ENCODE measurements at regions not wholly inside any gene's neighbourhood (a gene's known extent, or its start where the extent isn't known, plus 50 kb on each side); places are given as distances from the start of the nearest gene placed in this dataset.
"Not testable (repeated sequence)": the region's sequence is repeated elsewhere in the genome, so short reads cannot be mapped to it uniquely, and the experiment has no call there.

- no peak for DNase-seq
These were observed 164.9 kb upstream of the AGTR1 start for GRCh38 chr3:148532774-148533173.

- no peak for DNase-seq
These were observed 163.4 kb upstream of the AGTR1 start for GRCh38 chr3:148534089-148534988.

GRCh38 chr3:148535001-148535400 lies 162.7 kb upstream of the AGTR1 start:
- DNase-seq, result no peak

DNA sequence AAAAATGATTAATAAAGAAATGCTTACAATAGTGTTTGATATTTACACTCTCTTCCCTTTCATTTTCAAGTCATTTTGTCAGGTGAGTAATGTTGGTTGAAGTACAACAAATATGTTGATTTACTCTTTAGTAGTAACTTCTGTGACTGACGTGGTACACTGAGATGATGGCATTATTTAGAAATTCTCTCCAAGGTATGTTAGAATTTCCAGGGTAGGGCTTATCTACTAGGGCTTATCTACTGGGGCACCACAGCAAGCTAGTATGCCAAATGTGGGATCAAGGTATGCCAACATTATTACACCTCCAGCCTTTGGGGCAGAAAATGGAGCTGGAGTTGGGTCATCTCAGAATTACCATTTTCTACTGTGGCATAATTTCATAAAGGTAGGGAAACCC lies 157.4 kb upstream of the AGTR1 start:
- DNase-seq, result no peak

DNA sequence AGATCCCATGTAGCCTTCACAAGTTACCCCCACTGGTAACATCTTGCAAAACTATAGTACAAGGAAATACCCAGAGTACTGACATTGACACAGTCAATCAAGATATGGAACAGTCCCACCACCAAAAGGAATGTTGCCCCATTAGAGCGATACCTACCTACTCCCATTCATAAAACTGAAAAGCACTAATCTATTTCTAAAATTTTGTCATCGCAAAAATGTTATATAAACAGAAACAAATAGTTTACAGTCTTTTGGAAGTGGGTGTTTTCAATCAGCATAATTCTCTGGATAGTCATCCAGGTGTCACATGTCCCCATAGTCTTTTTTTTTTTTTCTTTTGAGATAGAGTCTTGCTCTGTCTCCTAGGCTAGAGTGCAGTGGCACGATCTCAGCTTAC lies 156.9 kb upstream of the AGTR1 start:
- DNase-seq, result no peak

GRCh38 chr3:148546959-148547358 lies 150.7 kb upstream of the AGTR1 start:
- no peak for DNase-seq

- DNase-seq, result no peak
These were observed 145.9 kb upstream of the AGTR1 start for GRCh38 chr3:148551767-148552260.

GRCh38 chr3:148554367-148554766 lies 143.3 kb upstream of the AGTR1 start:
- no peak for DNase-seq

GRCh38 chr3:148556664-148557063 lies 141.0 kb upstream of the AGTR1 start:
- DNase-seq, result no peak

DNA sequence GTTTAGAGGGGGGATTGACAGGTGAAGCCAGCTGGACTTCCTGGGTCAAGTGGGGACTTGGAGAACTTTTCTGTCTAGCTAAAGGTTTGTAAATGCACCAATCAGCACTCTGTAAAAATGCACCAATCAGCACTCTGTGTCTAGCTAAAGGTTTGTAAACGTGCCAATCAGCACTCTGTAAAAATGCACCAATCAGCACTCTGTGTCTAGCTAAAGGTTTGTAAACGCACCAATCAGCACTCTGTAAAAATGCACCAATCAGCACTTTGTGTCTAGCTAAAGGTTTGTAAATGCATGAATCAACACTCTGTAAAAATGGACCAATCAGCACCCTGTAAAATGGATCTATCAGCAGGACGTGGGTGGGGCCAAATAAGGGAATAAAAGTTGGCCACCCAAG lies 120.1 kb upstream of the AGTR1 start:
- not testable (repeated sequence) for DNase-seq

DNA sequence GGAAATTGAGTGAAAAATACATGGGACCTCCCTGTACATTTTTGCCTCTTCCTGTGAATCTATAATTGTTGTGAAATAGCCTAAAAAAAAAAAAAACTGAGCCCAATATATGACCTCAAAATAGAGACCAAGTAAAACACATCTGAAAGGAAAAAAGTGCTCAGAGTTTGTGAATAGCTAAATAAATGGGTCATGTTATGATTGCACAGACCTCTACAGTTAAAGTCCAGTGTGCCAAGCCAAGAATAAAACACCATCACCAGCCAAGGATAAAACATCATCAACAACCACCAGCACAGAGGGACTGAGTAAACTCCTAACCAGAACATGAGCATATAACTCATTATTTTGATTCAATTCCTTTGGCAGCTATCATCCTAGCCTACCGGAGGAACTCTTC lies 115.6 kb upstream of the AGTR1 start:
- no peak for DNase-seq

DNA sequence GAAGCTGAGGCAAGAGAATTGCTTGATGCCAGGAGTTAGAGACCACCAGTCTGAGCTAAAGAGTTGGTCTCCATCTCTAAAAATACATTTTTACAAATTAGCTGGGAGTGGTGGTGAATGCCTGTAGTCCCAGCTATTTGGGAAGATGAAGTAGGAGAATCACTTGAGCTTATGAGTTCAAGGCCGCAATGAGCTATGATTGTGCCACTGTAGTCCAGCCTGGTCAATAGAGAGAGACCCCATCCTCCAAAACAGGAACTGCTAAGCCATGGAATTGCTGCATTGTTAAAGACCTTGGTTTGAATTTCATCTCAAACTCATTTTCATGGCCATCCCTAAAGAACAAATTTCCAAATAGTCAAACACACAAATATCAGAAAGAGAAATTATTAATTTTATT lies 113.9 kb upstream of the AGTR1 start:
- no peak for DNase-seq

DNA sequence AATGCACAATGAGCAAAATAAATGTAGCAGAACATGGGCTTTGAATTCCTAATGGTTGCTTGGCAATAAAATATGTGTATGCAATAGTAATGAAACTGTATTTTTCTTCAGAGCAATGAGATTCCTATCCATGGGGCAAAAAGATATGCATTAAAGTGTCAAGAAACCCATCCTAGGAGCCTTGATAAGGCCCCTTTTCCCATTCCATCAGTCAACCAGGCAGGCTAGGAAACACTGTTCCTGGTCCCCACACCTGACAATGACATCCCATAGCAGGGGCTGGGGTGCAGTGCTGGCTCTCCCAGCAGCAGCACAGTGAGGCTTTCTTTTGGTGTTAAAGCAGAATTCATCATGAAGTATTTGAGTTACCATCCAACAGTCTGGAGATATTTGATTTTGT lies 113.3 kb upstream of the AGTR1 start:
- DNase-seq, result no peak

DNA sequence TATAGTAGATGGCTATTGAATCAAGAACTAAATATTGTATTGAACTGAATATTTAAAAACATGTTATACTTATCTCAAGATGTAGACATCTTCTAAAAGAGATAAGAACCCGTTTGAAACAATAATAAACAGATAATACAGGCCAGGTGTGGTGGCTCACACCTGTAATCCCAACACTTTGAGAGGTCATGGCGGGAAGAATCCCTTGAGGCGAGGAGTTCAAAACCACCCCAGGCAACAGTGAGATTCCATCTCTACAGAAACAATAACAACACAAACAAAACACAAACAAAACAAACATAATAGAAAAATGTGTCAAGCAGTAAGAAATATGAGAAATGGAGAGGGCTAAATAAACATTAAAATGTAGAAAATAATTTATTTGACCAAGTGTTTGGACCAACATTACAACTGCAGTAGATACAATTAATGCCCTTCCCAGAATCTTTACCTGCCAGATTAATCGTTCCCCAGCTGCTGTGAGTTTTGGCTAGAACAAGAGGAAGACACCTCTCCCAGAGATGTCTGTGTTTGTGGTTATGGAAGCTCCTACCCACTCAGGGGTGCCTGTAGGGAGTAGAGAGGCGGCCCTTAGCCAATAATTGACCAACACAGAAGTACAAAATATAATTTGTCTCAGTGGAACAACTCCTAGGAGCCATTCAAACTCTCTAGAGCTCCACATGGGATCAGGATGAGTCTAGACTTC lies 111.9 kb upstream of the AGTR1 start:
- DNase-seq, result no peak

GRCh38 chr3:148588291-148588690 lies 109.4 kb upstream of the AGTR1 start:
- DNase-seq, result no peak

DNA sequence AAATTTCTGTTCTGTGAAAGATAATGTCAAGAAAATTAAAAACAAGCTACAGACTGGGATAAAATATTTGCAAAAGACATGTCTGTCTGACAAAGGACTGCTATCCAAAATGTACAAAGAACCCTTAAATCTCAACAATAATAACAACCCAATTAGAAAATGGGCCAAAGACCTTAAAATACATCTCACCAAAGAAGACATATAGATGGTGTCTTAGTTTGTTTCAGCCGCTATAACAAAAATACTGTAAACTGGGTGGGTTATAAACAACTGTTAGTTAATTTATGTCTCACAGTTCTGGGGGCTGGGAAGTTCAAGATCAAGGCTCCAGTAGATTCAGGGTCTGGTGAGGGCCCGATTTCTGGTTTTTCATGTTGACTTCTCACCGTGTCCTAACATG lies 106.2 kb upstream of the AGTR1 start:
- DNase-seq, result no peak

- no peak for DNase-seq
These were observed 99.1 kb upstream of the AGTR1 start for GRCh38 chr3:148598619-148599018.

DNA sequence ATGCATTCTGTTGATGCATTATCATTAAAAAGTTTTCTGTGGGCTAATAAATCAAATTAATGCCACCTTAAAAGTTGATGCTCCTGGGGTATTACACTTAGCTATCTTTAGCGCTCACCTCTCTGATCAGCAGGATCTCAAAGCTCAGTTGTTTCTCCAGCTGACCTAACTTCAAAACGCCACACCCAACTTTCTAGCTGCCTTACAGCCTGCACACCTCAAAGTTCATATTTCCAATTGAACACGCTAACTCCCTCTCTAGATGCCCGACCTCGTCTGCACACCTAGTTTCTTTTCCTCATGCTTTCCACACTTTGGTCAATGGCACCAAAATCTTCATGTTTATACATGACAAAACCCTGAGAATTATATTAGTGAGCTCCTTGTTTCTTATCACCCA lies 98.2 kb upstream of the AGTR1 start:
- DNase-seq, result no peak

- DNase-seq, result no peak
These were observed 97.3 kb upstream of the AGTR1 start for GRCh38 chr3:148600440-148600839.

DNA sequence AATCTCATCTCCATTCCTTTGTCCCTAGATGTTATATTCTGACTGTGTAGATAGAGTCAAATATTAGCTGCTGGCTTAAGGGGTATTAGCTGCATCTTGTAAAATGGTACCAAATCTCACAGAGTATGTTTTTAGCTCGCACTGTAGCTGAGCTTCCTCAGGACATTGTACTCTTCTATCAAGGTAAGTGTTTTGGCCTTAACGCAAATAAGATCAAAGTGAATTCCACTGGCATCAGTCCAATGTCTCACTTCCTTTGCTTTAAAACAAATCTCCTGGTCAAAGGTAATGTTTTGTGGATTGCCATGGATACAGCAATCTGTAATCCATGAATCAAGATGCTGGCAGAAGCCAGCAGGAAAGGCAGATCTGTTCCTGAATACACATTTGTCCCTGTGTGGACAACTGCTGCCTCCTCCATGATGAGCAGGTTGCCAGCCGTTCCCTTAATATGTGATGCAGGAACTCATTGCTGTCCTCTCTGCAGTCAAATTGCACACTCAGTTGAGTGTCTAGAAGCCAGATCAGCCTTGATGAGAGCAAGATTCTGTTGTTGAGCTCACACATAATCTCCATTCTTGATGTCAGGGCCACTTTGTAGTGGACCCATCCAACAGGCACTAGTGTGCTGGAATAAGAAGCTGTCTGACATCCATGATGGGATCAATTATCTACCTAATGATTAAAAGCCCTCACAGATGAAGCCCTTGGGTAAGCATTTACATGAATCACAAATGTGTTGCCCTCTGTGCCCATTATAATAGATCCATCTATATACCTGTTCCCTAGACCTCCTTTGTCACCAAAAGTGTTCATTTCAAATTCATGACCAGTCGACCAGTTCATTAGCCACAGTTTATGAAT lies 96.6 kb upstream of the AGTR1 start:
- no peak for DNase-seq

GRCh38 chr3:148601766-148602685 lies 95.7 kb upstream of the AGTR1 start:
- no peak for DNase-seq

All from inflammatory macrophage treated with lipopolysaccharide for 4 hours (primary cell).